ENCODE measurements at regions not wholly inside any gene's neighbourhood (a gene's known extent, or its start where the extent isn't known, plus 50 kb on each side); places are given as distances from the start of the nearest gene placed in this dataset.

- no peak for TF ChIP-seq CTCF (conservative IDR thresholded peaks at IDR 0.05; ENCODE audit: low read depth, low read length)
- H3K4me3 ChIP-seq (ENCODE audit: low read depth, low read length) = no peak overlapping the region
- DNase-seq (ENCODE audit: low read depth) = no peak
These were observed 241.4 kb downstream of the HHIPL2 start for GRCh38 chr1:222306512-222306911.

GRCh38 chr1:222306011-222306410, 241.9 kb downstream of the HHIPL2 start:
- no peak for TF ChIP-seq CTCF (conservative IDR thresholded peaks at IDR 0.05; ENCODE audit: low read depth, low read length)
- H3K4me3 ChIP-seq (ENCODE audit: low read depth, low read length) = no peak overlapping the region
- DNase-seq (ENCODE audit: low read depth) = no peak

- TF ChIP-seq CTCF (conservative IDR thresholded peaks at IDR 0.05; ENCODE audit: low read depth, low read length) = no peak
- no peak overlapping the region for H3K4me3 ChIP-seq (ENCODE audit: low read depth, low read length)
- DNase-seq (ENCODE audit: low read depth) = no peak
These were observed 246.3 kb downstream of the HHIPL2 start for GRCh38 chr1:222301652-222302051.

- no peak overlapping the region for H3K4me3 ChIP-seq (ENCODE audit: low read depth, low read length)
- TF ChIP-seq CTCF (conservative IDR thresholded peaks at IDR 0.05; ENCODE audit: low read depth, low read length) = no peak
- no peak for DNase-seq (ENCODE audit: low read depth)
These were observed 248.4 kb downstream of the HHIPL2 start for GRCh38 chr1:222299524-222299923.

- DNase-seq (ENCODE audit: low read depth) = no peak
- TF ChIP-seq CTCF (conservative IDR thresholded peaks at IDR 0.05; ENCODE audit: low read depth, low read length) = no peak
- no peak overlapping the region for H3K4me3 ChIP-seq (ENCODE audit: low read depth, low read length)
These were observed 257.0 kb downstream of the HHIPL2 start for GRCh38 chr1:222290866-222291265.

- no peak for TF ChIP-seq CTCF (conservative IDR thresholded peaks at IDR 0.05; ENCODE audit: low read depth, low read length)
- no peak for DNase-seq (ENCODE audit: low read depth)
- no peak overlapping the region for H3K4me3 ChIP-seq (ENCODE audit: low read depth, low read length)
These were observed 259.9 kb downstream of the HHIPL2 start for GRCh38 chr1:222288053-222288452.

GRCh38 chr1:222286011-222286410, 261.9 kb downstream of the HHIPL2 start:
- H3K4me3 ChIP-seq (ENCODE audit: low read depth, low read length) = no peak overlapping the region
- DNase-seq (ENCODE audit: low read depth) = no peak
- no peak for TF ChIP-seq CTCF (conservative IDR thresholded peaks at IDR 0.05; ENCODE audit: low read depth, low read length)
